GM23338 (cell line): ENCODE measurements at regions not wholly inside any gene's neighbourhood (a gene's known extent, or its start where the extent isn't known, plus 50 kb on each side); places are given as distances from the start of the nearest gene placed in this dataset.
A peak's percentile ranks its signal among the peaks of the same experiment; 100 is the strongest.

Experiments
- ATAC-seq: fragments of 200-7000 bp; cut with Tn5 transposase; 3 replicates; pipeline ENCODE4 v1.9.1; 2020
- DNase-seq: peaks from one replicate; pipeline ENCODE4 v3.0.0-alpha.2; 2015; ENCODE audit warnings: low spot score
- H2AFZ ChIP-seq: fragments of 200-600 bp; sonication (generic); 2 replicates; pipeline ENCODE4 v1.8.0; 2016; ENCODE audit warnings: antibody characterized with exemption, mild to moderate bottlenecking, moderate library complexity
- H3F3A ChIP-seq: fragments of 200-600 bp; sonication (generic); replicated peaks from 2 replicates; pipeline ENCODE4 v1.8.0; 2017; ENCODE audit warnings: antibody characterized with exemption, mixed run types, low read depth
- H3K27ac ChIP-seq: fragments of 200-600 bp; sonication (generic); 2 replicates; pipeline ENCODE4 v1.6.1; 2016; ENCODE audit warnings: low read depth
- H3K27me3 ChIP-seq: fragments of 200-600 bp; sonication (generic); 2 replicates; pipeline ENCODE4 v1.8.0; 2016; ENCODE audit warnings: mild to moderate bottlenecking, mixed run types, moderate library complexity; ENCODE audit not compliant: insufficient read depth
- H3K36me3 ChIP-seq: fragments of 200-600 bp; sonication (generic); 2 replicates; pipeline ENCODE4 v1.8.0; 2016; ENCODE audit warnings: mild to moderate bottlenecking; ENCODE audit not compliant: insufficient read depth
- H3K4me1 ChIP-seq: fragments of 200-600 bp; sonication (generic); 2 replicates; pipeline ENCODE4 v1.8.0; 2016; ENCODE audit warnings: mild to moderate bottlenecking, moderate library complexity; ENCODE audit not compliant: insufficient read depth
- H3K4me2 ChIP-seq: fragments of 200-600 bp; sonication (generic); 2 replicates; pipeline ENCODE4 v1.7.1; 2017; ENCODE audit warnings: mixed run types
- H3K4me3 ChIP-seq: fragments of 200-600 bp; sonication (generic); 2 replicates; pipeline ENCODE4 v1.6.1; 2016; ENCODE audit warnings: mixed run types
- H3K79me2 ChIP-seq: fragments of 200-600 bp; sonication (generic); replicated peaks from 2 replicates; pipeline ENCODE4 v1.8.0; 2017; ENCODE audit warnings: mild to moderate bottlenecking; ENCODE audit not compliant: insufficient read depth
- H3K9me2 ChIP-seq: fragments of 200-600 bp; sonication (generic); 2 replicates; pipeline ENCODE4 v1.8.0; 2017; ENCODE audit not compliant: insufficient read depth
- H4K20me1 ChIP-seq: fragments of 200-600 bp; sonication (generic); replicated peaks from 2 replicates; pipeline ENCODE4 v1.8.0; 2017; ENCODE audit warnings: mild to moderate bottlenecking; ENCODE audit not compliant: insufficient read depth
- H3K27ac Mint-ChIP-seq: 2 replicates; pipeline ENCODE4 v1.8.0; 2020; ENCODE audit warnings: inconsistent platforms, mild to moderate bottlenecking, moderate library complexity, mixed read lengths
- H3K27me3 Mint-ChIP-seq: 3 replicates; pipeline ENCODE4 v1.8.0; 2022; ENCODE audit warnings: low read depth, mild to moderate bottlenecking, moderate library complexity, mixed read lengths, inconsistent platforms; ENCODE audit not compliant: insufficient read depth, poor library complexity
- H3K36me3 Mint-ChIP-seq: 3 replicates; pipeline ENCODE4 v1.8.0; 2021; ENCODE audit warnings: low read depth, mild to moderate bottlenecking, inconsistent platforms, moderate library complexity, mixed read lengths
- H3K4me1 Mint-ChIP-seq: 3 replicates; pipeline ENCODE4 v1.8.0; 2020; ENCODE audit warnings: mild to moderate bottlenecking, inconsistent platforms, mixed read lengths
- H3K4me3 Mint-ChIP-seq: 3 replicates; pipeline ENCODE4 v1.8.0; 2021; ENCODE audit warnings: moderate library complexity, mild to moderate bottlenecking, inconsistent platforms, mixed read lengths
- H3K9me3 Mint-ChIP-seq: 3 replicates; pipeline ENCODE4 v1.8.0; 2020; ENCODE audit warnings: moderate library complexity, mild to moderate bottlenecking, inconsistent platforms, mixed read lengths
- CREB1 ChIP-seq: fragments of 250-450 bp; sonication (Bioruptor Pico); IDR thresholded peaks from 2 replicates; pipeline ENCODE4 v1.5.0; 2020; ENCODE audit warnings: low read depth, mild to moderate bottlenecking, moderate library complexity
- EZH2 ChIP-seq: fragments of 200-600 bp; sonication (generic); IDR thresholded peaks from one replicate; pipeline ENCODE4 v1.8.0; 2017; ENCODE audit warnings: antibody characterized with exemption, mild to moderate bottlenecking, low read depth; ENCODE audit not compliant: unreplicated experiment
- EZH2phosphoT487 ChIP-seq: fragments of 200-600 bp; sonication (generic); IDR thresholded peaks from one replicate; pipeline ENCODE4 v1.8.1; 2018; ENCODE audit warnings: antibody characterized with exemption; ENCODE audit not compliant: unreplicated experiment
- JUNB ChIP-seq: IDR thresholded peaks from one replicate; pipeline ENCODE4 v1.6.1; 2016; ENCODE audit warnings: antibody characterized with exemption; ENCODE audit not compliant: unreplicated experiment
- NANOG ChIP-seq: IDR thresholded peaks from 2 replicates; pipeline ENCODE4 v1.6.1; 2016; ENCODE audit warnings: antibody characterized with exemption, borderline replicate concordance
- POLR2AphosphoS5 ChIP-seq: IDR thresholded peaks from 2 replicates; pipeline ENCODE4 v1.6.1; 2016; ENCODE audit warnings: antibody characterized with exemption, low read depth
- STAT1 ChIP-seq: IDR thresholded peaks from one replicate; pipeline ENCODE4 v1.6.1; 2016; ENCODE audit warnings: antibody characterized with exemption; ENCODE audit not compliant: unreplicated experiment
- ZNF114 ChIP-seq: fragments of 250-450 bp; sonication (Bioruptor Pico); IDR thresholded peaks from 2 replicates; pipeline ENCODE4 v1.5.0; 2020; ENCODE audit warnings: mild to moderate bottlenecking, moderate library complexity
- ZNF331 ChIP-seq: fragments of 250-450 bp; sonication (Bioruptor Pico); IDR thresholded peaks from 2 replicates; pipeline ENCODE4 v1.5.0; 2020; ENCODE audit warnings: low read depth, mild to moderate bottlenecking, moderate library complexity
- TF ChIP-seq, protein P1 (sequence below): IDR thresholded peaks from 2 replicates; pipeline ENCODE4 v1.6.1; 2016; ENCODE audit warnings: antibody characterized with exemption
- TF ChIP-seq, protein P2 (sequence below): fragments of 250-450 bp; sonication (Bioruptor Pico); IDR thresholded peaks from 2 replicates; pipeline ENCODE4 v1.5.0; 2020; ENCODE audit warnings: mild to moderate bottlenecking, moderate library complexity
- TF ChIP-seq, protein P3 (sequence below): IDR thresholded peaks from one replicate; pipeline ENCODE4 v1.6.1; 2018; ENCODE audit warnings: antibody characterized with exemption; ENCODE audit not compliant: unreplicated experiment
- TF ChIP-seq, protein P4 (sequence below), 2 experiments: fragments of 200-600 bp in 1 of 2; sonication (generic) in 1 of 2; conservative IDR thresholded peaks; 2 replicates each; pipeline versions ENCODE4 v1.5.1 to v1.6.1; 2016 to 2017; ENCODE audit warnings: antibody characterized with exemption in 2 of 2, low read depth in 2 of 2, mild to moderate bottlenecking in 2 of 2, moderate library complexity in 1 of 2

DNA sequence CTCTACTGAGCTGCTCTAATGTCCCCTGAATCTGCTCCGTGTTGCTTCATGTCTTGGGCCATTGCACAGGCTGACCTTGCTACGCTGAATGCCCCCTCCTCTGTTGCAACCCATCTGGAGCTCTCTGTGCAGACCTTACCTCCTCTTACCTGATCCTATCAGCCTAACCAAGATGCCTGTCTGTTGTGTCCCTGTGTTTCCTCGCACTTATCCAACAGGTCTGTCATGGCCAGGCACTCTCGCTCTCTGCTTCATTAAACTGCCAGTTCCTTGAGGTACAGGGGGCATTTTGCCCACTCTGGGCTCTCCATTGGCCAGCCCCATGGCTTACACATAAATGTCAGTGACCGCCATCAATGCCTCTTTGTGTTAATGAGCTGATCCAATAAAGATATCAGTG, 277.7 kb upstream of the TSHZ3 start:
- H3K4me3 ChIP-seq: no peak overlapping the region
- no peak overlapping the region for H3K27ac Mint-ChIP-seq
- peaks cover under 1% of the 10 kb centered on the region; the same call in 2 of the 3 replicates for H3K9me3 Mint-ChIP-seq
- H3K27me3 ChIP-seq: no peaks in the 10 kb centered on the region
- peaks cover 11% of the 10 kb centered on the region; the same call in 1 of the 2 replicates for H3K9me2 ChIP-seq
- H3K27me3 Mint-ChIP-seq: peaks cover 2% of the 10 kb centered on the region
- no peak for TF ChIP-seq EZH2
- TF ChIP-seq NANOG: no peak
- TF ChIP-seq, protein P1, sequence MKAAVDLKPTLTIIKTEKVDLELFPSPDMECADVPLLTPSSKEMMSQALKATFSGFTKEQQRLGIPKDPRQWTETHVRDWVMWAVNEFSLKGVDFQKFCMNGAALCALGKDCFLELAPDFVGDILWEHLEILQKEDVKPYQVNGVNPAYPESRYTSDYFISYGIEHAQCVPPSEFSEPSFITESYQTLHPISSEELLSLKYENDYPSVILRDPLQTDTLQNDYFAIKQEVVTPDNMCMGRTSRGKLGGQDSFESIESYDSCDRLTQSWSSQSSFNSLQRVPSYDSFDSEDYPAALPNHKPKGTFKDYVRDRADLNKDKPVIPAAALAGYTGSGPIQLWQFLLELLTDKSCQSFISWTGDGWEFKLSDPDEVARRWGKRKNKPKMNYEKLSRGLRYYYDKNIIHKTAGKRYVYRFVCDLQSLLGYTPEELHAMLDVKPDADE: no peak
- TF ChIP-seq, protein P2, sequence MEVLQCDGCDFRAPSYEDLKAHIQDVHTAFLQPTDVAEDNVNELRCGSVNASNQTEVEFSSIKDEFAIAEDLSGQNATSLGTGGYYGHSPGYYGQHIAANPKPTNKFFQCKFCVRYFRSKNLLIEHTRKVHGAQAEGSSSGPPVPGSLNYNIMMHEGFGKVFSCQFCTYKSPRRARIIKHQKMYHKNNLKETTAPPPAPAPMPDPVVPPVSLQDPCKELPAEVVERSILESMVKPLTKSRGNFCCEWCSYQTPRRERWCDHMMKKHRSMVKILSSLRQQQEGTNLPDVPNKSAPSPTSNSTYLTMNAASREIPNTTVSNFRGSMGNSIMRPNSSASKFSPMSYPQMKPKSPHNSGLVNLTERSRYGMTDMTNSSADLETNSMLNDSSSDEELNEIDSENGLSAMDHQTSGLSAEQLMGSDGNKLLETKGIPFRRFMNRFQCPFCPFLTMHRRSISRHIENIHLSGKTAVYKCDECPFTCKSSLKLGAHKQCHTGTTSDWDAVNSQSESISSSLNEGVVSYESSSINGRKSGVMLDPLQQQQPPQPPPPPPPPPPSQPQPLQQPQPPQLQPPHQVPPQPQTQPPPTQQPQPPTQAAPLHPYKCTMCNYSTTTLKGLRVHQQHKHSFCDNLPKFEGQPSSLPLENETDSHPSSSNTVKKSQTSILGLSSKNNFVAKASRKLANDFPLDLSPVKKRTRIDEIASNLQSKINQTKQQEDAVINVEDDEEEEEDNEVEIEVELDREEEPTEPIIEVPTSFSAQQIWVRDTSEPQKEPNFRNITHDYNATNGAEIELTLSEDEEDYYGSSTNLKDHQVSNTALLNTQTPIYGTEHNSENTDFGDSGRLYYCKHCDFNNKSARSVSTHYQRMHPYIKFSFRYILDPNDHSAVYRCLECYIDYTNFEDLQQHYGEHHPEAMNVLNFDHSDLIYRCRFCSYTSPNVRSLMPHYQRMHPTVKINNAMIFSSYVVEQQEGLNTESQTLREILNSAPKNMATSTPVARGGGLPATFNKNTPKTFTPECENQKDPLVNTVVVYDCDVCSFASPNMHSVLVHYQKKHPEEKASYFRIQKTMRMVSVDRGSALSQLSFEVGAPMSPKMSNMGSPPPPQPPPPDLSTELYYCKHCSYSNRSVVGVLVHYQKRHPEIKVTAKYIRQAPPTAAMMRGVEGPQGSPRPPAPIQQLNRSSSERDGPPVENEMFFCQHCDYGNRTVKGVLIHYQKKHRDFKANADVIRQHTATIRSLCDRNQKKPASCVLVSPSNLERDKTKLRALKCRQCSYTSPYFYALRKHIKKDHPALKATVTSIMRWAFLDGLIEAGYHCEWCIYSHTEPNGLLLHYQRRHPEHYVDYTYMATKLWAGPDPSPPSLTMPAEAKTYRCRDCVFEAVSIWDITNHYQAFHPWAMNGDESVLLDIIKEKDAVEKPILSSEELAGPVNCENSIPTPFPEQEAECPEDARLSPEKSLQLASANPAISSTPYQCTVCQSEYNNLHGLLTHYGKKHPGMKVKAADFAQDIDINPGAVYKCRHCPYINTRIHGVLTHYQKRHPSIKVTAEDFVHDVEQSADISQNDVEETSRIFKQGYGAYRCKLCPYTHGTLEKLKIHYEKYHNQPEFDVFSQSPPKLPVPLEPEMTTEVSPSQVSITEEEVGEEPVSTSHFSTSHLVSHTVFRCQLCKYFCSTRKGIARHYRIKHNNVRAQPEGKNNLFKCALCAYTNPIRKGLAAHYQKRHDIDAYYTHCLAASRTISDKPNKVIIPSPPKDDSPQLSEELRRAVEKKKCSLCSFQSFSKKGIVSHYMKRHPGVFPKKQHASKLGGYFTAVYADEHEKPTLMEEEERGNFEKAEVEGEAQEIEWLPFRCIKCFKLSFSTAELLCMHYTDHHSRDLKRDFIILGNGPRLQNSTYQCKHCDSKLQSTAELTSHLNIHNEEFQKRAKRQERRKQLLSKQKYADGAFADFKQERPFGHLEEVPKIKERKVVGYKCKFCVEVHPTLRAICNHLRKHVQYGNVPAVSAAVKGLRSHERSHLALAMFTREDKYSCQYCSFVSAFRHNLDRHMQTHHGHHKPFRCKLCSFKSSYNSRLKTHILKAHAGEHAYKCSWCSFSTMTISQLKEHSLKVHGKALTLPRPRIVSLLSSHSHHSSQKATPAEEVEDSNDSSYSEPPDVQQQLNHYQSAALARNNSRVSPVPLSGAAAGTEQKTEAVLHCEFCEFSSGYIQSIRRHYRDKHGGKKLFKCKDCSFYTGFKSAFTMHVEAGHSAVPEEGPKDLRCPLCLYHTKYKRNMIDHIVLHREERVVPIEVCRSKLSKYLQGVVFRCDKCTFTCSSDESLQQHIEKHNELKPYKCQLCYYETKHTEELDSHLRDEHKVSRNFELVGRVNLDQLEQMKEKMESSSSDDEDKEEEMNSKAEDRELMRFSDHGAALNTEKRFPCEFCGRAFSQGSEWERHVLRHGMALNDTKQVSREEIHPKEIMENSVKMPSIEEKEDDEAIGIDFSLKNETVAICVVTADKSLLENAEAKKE (CRISPR knock-in tag): no peak
- TF ChIP-seq, protein P3, sequence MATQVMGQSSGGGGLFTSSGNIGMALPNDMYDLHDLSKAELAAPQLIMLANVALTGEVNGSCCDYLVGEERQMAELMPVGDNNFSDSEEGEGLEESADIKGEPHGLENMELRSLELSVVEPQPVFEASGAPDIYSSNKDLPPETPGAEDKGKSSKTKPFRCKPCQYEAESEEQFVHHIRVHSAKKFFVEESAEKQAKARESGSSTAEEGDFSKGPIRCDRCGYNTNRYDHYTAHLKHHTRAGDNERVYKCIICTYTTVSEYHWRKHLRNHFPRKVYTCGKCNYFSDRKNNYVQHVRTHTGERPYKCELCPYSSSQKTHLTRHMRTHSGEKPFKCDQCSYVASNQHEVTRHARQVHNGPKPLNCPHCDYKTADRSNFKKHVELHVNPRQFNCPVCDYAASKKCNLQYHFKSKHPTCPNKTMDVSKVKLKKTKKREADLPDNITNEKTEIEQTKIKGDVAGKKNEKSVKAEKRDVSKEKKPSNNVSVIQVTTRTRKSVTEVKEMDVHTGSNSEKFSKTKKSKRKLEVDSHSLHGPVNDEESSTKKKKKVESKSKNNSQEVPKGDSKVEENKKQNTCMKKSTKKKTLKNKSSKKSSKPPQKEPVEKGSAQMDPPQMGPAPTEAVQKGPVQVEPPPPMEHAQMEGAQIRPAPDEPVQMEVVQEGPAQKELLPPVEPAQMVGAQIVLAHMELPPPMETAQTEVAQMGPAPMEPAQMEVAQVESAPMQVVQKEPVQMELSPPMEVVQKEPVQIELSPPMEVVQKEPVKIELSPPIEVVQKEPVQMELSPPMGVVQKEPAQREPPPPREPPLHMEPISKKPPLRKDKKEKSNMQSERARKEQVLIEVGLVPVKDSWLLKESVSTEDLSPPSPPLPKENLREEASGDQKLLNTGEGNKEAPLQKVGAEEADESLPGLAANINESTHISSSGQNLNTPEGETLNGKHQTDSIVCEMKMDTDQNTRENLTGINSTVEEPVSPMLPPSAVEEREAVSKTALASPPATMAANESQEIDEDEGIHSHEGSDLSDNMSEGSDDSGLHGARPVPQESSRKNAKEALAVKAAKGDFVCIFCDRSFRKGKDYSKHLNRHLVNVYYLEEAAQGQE: no peak
- TF ChIP-seq, protein P4, sequence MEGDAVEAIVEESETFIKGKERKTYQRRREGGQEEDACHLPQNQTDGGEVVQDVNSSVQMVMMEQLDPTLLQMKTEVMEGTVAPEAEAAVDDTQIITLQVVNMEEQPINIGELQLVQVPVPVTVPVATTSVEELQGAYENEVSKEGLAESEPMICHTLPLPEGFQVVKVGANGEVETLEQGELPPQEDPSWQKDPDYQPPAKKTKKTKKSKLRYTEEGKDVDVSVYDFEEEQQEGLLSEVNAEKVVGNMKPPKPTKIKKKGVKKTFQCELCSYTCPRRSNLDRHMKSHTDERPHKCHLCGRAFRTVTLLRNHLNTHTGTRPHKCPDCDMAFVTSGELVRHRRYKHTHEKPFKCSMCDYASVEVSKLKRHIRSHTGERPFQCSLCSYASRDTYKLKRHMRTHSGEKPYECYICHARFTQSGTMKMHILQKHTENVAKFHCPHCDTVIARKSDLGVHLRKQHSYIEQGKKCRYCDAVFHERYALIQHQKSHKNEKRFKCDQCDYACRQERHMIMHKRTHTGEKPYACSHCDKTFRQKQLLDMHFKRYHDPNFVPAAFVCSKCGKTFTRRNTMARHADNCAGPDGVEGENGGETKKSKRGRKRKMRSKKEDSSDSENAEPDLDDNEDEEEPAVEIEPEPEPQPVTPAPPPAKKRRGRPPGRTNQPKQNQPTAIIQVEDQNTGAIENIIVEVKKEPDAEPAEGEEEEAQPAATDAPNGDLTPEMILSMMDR (conservative IDR thresholded peaks at IDR 0.05; ENCODE audit: low read depth in 2 of 2): no peak
- no peak for TF ChIP-seq ZNF114
- no peak for TF ChIP-seq STAT1
- TF ChIP-seq ZNF331 (CRISPR knock-in tag): no peak
- no peak for TF ChIP-seq JUNB
- no peak for TF ChIP-seq POLR2AphosphoS5
- no peak for TF ChIP-seq CREB1 (CRISPR knock-in tag)
- no peak for TF ChIP-seq EZH2phosphoT487
- ATAC-seq (no peak), DNase-seq (no peak)
- H3K4me1 Mint-ChIP-seq: peaks cover 20% of the 10 kb centered on the region
- H3K36me3 ChIP-seq: no peaks in the 10 kb centered on the region
- H3K79me2 ChIP-seq: no peaks in the 10 kb centered on the region
- H3K4me3 Mint-ChIP-seq: no peak overlapping the region
- no peaks in the 10 kb centered on the region for H3K36me3 Mint-ChIP-seq
- 0 out of 2 replicates have a peak overlapping the region, but pooled peaks have one; percentile 14 for H2AFZ ChIP-seq
- no peaks in the 10 kb centered on the region for H3F3A ChIP-seq
- no peak overlapping the region for H3K4me2 ChIP-seq
- no peak overlapping the region for H3K27ac ChIP-seq
- no peaks in the 10 kb centered on the region for H4K20me1 ChIP-seq
- H3K4me1 ChIP-seq: peaks cover 4% of the 10 kb centered on the region
